ENCODE measurements at regions not wholly inside any gene's neighbourhood (a gene's known extent, or its start where the extent isn't known, plus 50 kb on each side); places are given as distances from the start of the nearest gene placed in this dataset.

DNA sequence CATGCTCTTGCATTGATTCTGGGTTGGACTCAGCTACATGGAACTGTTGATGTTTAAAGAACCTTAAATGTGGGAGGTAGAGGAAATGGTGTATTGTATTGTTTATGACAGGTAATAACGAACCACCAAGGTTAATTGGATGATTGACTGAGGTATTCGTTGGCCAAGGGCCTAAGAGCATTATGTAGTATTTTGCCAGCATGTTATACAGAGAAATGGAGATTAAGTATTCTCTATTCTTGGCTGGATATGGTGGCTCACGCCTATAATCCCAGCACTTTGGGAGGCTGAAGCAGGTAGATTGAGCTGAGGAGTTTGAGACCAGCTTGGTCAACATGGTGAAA, 59.0 kb upstream of the CDK20 start:
- DNase-seq = no peak

DNA sequence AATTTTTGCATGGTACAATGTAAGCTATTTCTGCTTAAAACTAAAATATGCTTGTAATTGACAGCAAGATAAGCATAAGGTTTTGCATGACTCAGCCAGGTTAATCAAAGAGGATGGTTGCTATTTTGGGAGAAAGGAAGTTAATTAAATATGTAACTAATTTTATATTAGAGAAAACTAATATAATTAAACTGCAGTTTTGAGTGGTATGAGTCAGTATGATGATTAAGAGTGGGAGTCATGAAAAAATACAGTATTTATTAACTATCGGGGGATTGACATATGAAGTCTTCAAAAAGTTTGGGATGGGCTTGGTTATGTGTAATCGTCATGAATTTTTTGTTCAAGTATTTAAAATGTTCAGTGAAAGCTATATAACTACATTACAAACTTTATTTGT, 54.0 kb upstream of the CDK20 start:
- no peak for DNase-seq

DNA sequence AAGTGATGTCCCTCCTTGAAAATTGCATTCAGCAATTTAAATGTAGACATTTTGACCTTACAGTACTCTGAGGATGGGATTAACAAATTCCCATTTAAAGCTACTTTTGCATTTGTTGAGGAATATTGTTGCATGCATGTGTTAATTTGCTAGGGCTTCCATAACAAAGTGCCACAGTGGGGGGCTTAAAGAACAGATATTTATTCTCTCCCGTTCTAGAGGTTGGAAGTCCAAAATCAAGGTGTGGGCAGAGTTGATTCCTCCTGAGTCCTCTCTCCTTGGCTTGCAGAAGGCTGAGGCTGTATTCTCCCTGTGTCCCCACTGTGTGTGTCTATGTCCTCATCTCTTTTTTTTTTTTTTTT, 51.8 kb upstream of the CDK20 start:
- no peak for DNase-seq

DNA sequence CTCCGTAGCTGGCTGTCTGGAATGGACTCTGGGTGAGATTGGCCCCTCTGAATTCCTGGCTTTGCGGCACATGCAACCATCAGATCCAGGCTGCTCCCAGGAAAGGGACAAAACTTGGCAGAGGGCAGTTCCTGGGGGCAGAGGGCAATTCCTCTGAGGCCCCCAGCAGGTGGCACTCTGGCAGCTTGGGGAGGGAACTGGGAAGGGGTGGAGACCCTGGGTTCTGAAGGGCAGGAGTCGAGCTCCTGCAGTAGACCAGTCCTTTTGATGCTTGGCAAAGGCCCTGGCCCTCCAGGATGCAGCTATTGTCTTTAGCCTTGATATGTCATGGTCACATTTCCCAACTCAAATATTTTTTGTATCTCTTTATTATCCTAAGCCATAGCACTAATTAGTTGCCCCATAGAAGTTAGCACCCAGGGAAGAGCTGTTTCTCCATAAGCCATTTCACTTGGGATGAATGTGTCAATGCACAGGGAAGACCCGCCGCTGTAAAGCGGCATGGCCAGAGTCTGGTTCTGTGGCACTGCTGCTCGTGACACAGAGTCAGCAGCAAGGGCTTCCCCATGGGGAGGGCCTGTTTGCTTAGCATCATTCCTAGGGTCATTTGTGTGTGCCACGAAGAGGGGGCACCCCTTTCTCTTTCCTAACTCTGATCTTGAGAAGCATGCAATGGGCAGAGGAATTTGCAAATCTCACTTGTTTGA, 51.2 kb upstream of the CDK20 start:
- no peak for DNase-seq

DNA sequence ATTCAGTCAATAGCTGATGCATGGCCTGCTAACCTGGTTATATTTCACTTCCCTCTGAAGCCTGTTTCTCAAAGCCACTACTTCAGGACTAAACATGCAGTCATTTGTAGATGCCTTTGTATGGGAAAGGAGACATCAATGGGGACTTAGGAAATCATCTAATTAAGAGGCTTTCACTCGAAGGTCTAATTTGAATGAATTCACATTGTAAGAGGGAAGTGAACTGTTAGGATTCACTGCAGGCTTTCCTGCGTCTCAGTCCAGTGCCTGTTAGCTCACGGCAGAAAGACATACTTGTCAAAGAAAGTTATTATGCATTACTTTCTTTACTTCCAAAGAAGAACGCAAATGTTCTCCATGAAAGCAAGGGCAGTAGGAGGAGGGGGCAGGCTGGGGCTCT, 50.6 kb upstream of the CDK20 start:
- no peak for DNase-seq

Data from NCI-H2171 (cell line).